ENCODE measurements at regions not wholly inside any gene's neighbourhood (a gene's known extent, or its start where the extent isn't known, plus 50 kb on each side); places are given as distances from the start of the nearest gene placed in this dataset.

DNA sequence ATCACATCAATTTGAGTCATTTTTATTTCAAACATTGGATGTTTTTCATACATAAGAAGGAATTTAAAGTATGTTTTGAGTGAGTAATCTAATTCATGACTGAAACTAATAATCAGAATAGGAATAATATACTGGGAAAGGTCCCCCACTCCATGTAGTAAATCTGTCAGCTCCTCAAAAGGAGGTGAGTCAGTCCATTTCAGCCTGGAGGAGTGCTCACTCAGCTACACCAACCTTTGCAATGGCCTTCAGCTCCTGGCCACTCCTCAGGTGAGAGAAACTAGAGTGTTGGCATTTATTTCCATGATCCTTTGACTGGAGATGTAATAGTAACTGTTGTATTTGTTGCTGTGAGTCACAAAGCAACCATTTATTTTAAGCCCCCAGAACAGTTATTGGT, 744.9 kb upstream of the ARRDC4 start:
- TF ChIP-seq CTCF (IDR thresholded peaks at IDR 0.05; ENCODE audit: low read depth, low read length) = no peak
- no peak overlapping the region for H3K4me3 ChIP-seq (replicated peaks in 1 of 2; ENCODE audit: low read depth in 2 of 2, low read length in 2 of 2)
- no peak for DNase-seq (ENCODE audit: low read depth in 2 of 2)

GRCh38 chr15:97224191-97224641, 736.3 kb upstream of the ARRDC4 start:
- DNase-seq (ENCODE audit: low read depth in 2 of 2) = no peak
- no peak for TF ChIP-seq CTCF (IDR thresholded peaks at IDR 0.05; ENCODE audit: low read depth, low read length)
- H3K4me3 ChIP-seq (replicated peaks in 1 of 2; ENCODE audit: low read depth in 2 of 2, low read length in 2 of 2) = no peak overlapping the region

DNA sequence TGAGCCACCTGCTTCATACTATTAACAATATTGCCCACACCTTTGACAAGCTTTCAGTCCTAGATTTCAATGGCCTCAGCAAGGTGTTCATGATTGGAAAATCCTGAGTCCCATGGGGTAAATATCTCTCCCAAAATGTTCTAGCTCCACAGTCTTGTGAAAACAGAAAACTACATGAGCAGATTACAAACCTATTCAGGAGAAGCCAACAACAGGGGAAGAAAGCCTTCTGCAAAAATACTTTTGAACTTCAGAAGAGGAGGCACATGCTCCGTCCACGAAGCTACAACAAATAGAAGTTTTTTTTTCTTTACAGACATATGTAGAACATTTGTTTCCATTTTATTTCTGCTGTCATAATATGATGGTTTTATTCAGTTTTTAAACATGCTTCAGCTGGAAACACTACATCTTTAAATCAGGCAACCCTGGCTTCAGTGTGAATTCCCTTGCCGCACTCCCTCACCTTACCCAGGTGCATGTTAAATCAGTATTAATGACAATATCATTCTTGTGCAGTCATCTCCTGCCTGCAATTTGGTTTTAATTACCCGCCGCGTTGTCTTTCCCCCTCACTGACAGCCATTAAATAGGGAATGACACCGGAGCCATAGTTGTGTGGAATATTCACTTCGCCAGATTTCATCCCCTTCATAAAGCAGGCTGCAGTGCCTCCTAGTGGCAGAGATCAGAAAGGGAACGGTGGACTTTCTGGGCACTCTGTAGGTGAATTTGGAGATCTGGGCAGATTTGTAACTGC, 725.5 kb upstream of the ARRDC4 start:
- no peak overlapping the region for H3K4me3 ChIP-seq (replicated peaks in 1 of 2; ENCODE audit: low read depth in 2 of 2, low read length in 2 of 2)
- peak; percentile 59 to 71 for DNase-seq (ENCODE audit: low read depth in 2 of 2)
- peak; percentile 81 for TF ChIP-seq CTCF (IDR thresholded peaks at IDR 0.05; ENCODE audit: low read depth, low read length)

DNA sequence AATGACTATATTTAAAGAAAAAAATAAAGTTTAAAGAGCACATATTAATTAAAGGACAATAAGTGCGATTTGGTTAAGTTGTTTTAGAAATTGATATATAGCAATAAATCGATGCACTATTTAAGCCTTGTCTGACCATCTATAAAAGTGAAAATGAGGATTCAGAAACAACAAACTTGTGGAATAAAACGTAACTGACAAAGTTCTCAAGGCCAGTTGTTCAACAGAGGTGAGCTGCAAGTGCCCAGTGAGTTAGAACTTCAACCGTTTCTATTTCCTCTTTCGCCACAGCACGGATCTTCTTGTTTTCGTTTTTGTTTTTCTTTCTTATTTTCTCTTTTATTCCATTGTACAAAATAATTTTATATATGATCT, 724.9 kb upstream of the ARRDC4 start:
- no peak overlapping the region for H3K4me3 ChIP-seq (replicated peaks in 1 of 2; ENCODE audit: low read depth in 2 of 2, low read length in 2 of 2)
- DNase-seq (ENCODE audit: low read depth in 2 of 2) = no peak

DNA sequence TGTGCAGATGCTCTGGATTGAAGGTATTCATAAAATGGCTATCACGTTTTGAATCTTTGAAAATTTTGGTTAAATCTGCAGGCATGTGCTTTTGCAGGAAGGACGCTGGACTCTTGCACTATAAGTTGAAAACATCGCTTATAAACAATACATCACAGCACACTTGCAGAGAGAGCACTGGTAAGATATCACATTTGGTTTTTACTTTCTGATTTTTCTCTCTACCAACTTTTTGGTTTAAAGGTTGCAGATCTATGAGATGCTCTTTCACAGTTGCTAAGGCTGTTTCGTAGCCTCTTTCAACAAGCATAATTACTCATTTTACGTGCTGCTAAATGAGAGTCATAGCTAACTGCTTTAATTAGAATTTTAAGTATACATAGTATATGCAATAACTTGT, 724.4 kb upstream of the ARRDC4 start:
- H3K4me3 ChIP-seq (replicated peaks in 1 of 2; ENCODE audit: low read depth in 2 of 2, low read length in 2 of 2) = no peak overlapping the region
- no peak for DNase-seq (ENCODE audit: low read depth in 2 of 2)
- TF ChIP-seq CTCF (IDR thresholded peaks at IDR 0.05; ENCODE audit: low read depth, low read length) = no peak

More for the DNA sequence above, 724.9 kb upstream of the ARRDC4 start:
- no peak for TF ChIP-seq CTCF (IDR thresholded peaks at IDR 0.05; ENCODE audit: low read depth, low read length)

- DNase-seq (ENCODE audit: low read depth in 2 of 2) = no peak
- TF ChIP-seq CTCF (IDR thresholded peaks at IDR 0.05; ENCODE audit: low read depth, low read length) = no peak
Measured at GRCh38 chr15:97237160-97237559, 723.3 kb upstream of the ARRDC4 start.

DNA sequence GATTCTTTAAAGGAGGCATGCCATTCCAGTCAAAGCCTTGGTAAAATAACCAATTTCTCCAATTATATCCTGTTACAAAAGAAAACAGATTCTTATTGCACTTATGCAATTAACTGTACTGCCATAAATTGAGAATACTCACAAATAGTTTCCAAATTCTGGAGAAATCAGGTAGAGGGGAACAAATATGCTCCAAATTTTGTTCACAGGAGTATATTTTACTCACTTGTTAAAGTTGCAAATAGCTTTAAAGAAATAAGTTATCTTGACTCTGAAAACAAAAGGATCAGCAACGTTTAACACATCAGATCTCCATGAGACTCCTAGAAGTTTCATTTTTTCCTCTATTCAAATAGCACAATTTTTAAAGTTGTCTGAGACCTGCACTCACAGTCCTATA, 712.1 kb upstream of the ARRDC4 start:
- H3K4me3 ChIP-seq (replicated peaks in 1 of 2; ENCODE audit: low read depth in 2 of 2, low read length in 2 of 2) = no peak overlapping the region
- DNase-seq (ENCODE audit: low read depth in 2 of 2) = no peak
- no peak for TF ChIP-seq CTCF (IDR thresholded peaks at IDR 0.05; ENCODE audit: low read depth, low read length)

More at GRCh38 chr15:97237160-97237559, 723.3 kb upstream of the ARRDC4 start:
- H3K4me3 ChIP-seq (replicated peaks in 1 of 2; ENCODE audit: low read depth in 2 of 2, low read length in 2 of 2) = no peak overlapping the region

Data from cardiac fibroblast (primary cell).